Heart right ventricle (tissue), 16 donors: ENCODE measurements at regions not wholly inside any gene's neighbourhood (a gene's known extent, or its start where the extent isn't known, plus 50 kb on each side); places are given as distances from the start of the nearest gene placed in this dataset.

Experiments used
- ATAC-seq, 8 donors: fragments of 200-7000 bp; cut with Tn5 transposase; one replicate each; pipeline ENCODE4 v1.9.1; 2020; ENCODE audit warnings: mild to moderate bottlenecking in 8 of 8, moderate library complexity in 8 of 8, moderate number of reproducible peaks in 1 of 8
- DNase-seq, 2 donors: peaks; one replicate each; pipeline ENCODE4 v3.0.0-alpha.2; 2020
- H3K27ac ChIP-seq, 10 donors: fragments of 200-600 bp; sonication (generic) in 2 of 10; one replicate each; pipeline versions ENCODE4 v1.5.0 to v1.8.0; 2020 to 2022; ENCODE audit warnings: mild to moderate bottlenecking in 3 of 10
- H3K27me3 ChIP-seq, 7 donors: fragments of 200-600 bp; one replicate each; pipeline ENCODE4 v1.8.0; 2021 to 2022; ENCODE audit warnings: mild to moderate bottlenecking in 2 of 7
- H3K36me3 ChIP-seq, 9 donors: fragments of 200-600 bp; sonication (generic) in 1 of 9; one replicate each; pipeline versions ENCODE4 v1.5.0 to v1.8.0; 2020 to 2022; ENCODE audit warnings: mild to moderate bottlenecking in 2 of 9
- H3K4me1 ChIP-seq, 9 donors: fragments of 200-600 bp; sonication (generic) in 1 of 9; one replicate each; pipeline versions ENCODE4 v1.5.0 to v1.8.0; 2020 to 2022; ENCODE audit warnings: mild to moderate bottlenecking in 4 of 9
- H3K4me3 ChIP-seq, 10 donors: fragments of 200-600 bp; sonication (generic) in 2 of 10; one replicate each; pipeline versions ENCODE4 v1.5.0 to v1.8.0; 2020 to 2022; ENCODE audit warnings: mild to moderate bottlenecking in 7 of 10, moderate library complexity in 2 of 10
- H3K9me3 ChIP-seq, 11 donors: fragments of 200-600 bp in 10 of 11; sonication (generic) in 2 of 11; one replicate each; pipeline versions ENCODE4 v1.5.0 to v1.8.0; 2013 to 2022; ENCODE audit warnings: mild to moderate bottlenecking in 2 of 11, control low read depth in 1 of 11, moderate library complexity in 1 of 11
- CTCF ChIP-seq, 9 donors: fragments of 200-600 bp; sonication (generic) in 2 of 9; IDR thresholded peaks; one replicate each; pipeline versions ENCODE4 v1.5.0 to v1.8.0; 2021 to 2022; ENCODE audit warnings: antibody characterized with exemption in 9 of 9, mild to moderate bottlenecking in 5 of 9, moderate library complexity in 1 of 9
- WGBS, 2 donors: extraction: QIAGEN DNeasy Blood & Tissue Kit; methylation state at CpG; one replicate each; pipeline ENCODE4 v1.1.7; 2013; ENCODE audit warnings: inconsistent platforms in 1 of 2; 5-methylcytosine and 5-hydroxymethylcytosine counted together
- intact Hi-C, 10 donors: fragments of 100-400 bp; cut with DNase I; formaldehyde crosslinking; loops; one replicate each; pipeline versions ENCODE4 v1.11.1 to v1.14.2; 2022
- donor health status: Arrhythmogenic right ventricular cardiomyopathy.
- donor health status: ischemic (EF 13 %, LVEDD 7.1; RV severe dilation, severe dysfunction).
- donor health status: healthy with polysubstance abuse.
- donor health status: DM: no; HTN: yes; CAD: no.
- donor health status: DM: no; HTN: no; CAD: no.
- donor health status: ischemic (EF 25% LVEDD 6.9; RV normal size, moderate dysfunction).
- donor health status: ischemic (EF 25% LVEDD 5.7; RV mildly dilated, moderate dysfunction).
- donor health status: healthy.
- donor health status: DM: yes; HTN: yes; CAD: no.
- donor health status: Ischemic cardiomyopathy.
- donor health status: ischemic (EF 35%, LVEDD 5.7; RV mildly dilated, moderate dysfunction).
- donor health status: nonischemic (EF 11% LVEDD 7.7; RV severe dilation, severe dysfunction).
- donor health status: DM: yes; HTN: yes; CAD: no.
- donor health status: PGD.
- donor health status: ischemic (EF 29% LVEDD 5.4; RV normal size, mild dysfunction).
- donor health status: nonischemic (EF 23%, LVEDD 6.1; RV moderate dilation, normal function).

- no peaks in the 10 kb centered on the region for H3K4me1 ChIP-seq
- DNase-seq (no peak), ATAC-seq (no peak)
- WGBS, 2 donors = 77 to 79% methylated on average over 16 of the region's 16 CpGs
- intact Hi-C loops = no loop called here
- peaks cover 0 to 17% (median 7%) of the 10 kb centered on the region in 7 donors for H3K27me3 ChIP-seq
- no peaks in the 10 kb centered on the region for H3K36me3 ChIP-seq
- peaks cover 0 to 16% (median 6%) of the 10 kb centered on the region in 11 donors for H3K9me3 ChIP-seq
- TF ChIP-seq CTCF (IDR thresholded peaks at IDR 0.05) = no peak
- H3K4me3 ChIP-seq = no peak overlapping the region
- H3K27ac ChIP-seq = no peak overlapping the region
Observed at GRCh38 chr22:48837341-48837935, 990.2 kb downstream of the BRD1 start.

- H3K27me3 ChIP-seq = peaks cover 0 to 17% (median 6%) of the 10 kb centered on the region in 7 donors
- no peak for DNase-seq
- no peak for TF ChIP-seq CTCF (IDR thresholded peaks at IDR 0.05)
- H3K27ac ChIP-seq = no peak overlapping the region
- H3K9me3 ChIP-seq = peaks cover 0 to 22% (median 7%) of the 10 kb centered on the region in 11 donors
- intact Hi-C loops = no loop called here
- H3K4me1 ChIP-seq = no peaks in the 10 kb centered on the region
- WGBS, 2 donors = 84% methylated on average over 19 of the region's 19 CpGs
- no peak for ATAC-seq
- no peaks in the 10 kb centered on the region for H3K36me3 ChIP-seq
- no peak overlapping the region for H3K4me3 ChIP-seq
Observed at GRCh38 chr22:48836673-48837340, 990.9 kb downstream of the BRD1 start.

GRCh38 chr22:48835857-48836672, 991.6 kb downstream of the BRD1 start:
- no peak for DNase-seq

More at GRCh38 chr22:48835857-48836672, 991.6 kb downstream of the BRD1 start:
- no peaks in the 10 kb centered on the region for H3K36me3 ChIP-seq
- no peaks in the 10 kb centered on the region for H3K4me1 ChIP-seq
- ATAC-seq = no peak
- WGBS, 2 donors = 87 to 89% methylated on average over 33 of the region's 33 CpGs
- intact Hi-C loops = no loop called here
- no peak overlapping the region for H3K27ac ChIP-seq
- peaks cover 0 to 28% (median 7%) of the 10 kb centered on the region in 11 donors for H3K9me3 ChIP-seq
- peaks cover 0 to 14% (median 6%) of the 10 kb centered on the region in 7 donors for H3K27me3 ChIP-seq
- no peak overlapping the region for H3K4me3 ChIP-seq
- no peak for TF ChIP-seq CTCF (IDR thresholded peaks at IDR 0.05)
